AG04449 (cell line): ENCODE measurements at regions not wholly inside any gene's neighbourhood (a gene's known extent, or its start where the extent isn't known, plus 50 kb on each side); places are given as distances from the start of the nearest gene placed in this dataset.

Source experiments
- CTCF ChIA-PET: fragments of 350-600 bp; formaldehyde crosslinking; extraction: SDS; loops from one replicate; lab custom pipeline; 2021; ENCODE audit warnings: antibody characterized with exemption; lab: Yijun Ruan, JAX
- POLR2A ChIA-PET: fragments of 400-600, 350-600 bp; formaldehyde crosslinking; extraction: SDS; loops from one replicate; lab custom pipeline; 2020; ENCODE audit warnings: antibody characterized with exemption, inconsistent platforms; lab: Yijun Ruan, JAX
- DNase-seq: peaks from one replicate; pipeline ENCODE4 v3.0.0-alpha.2; 2010; ENCODE audit warnings: low read depth, low spot score
- H3K4me3 ChIP-seq: 2 replicates; pipeline ENCODE4 v1.5.1; 2011; ENCODE audit warnings: low read depth, mild to moderate bottlenecking, control low read depth, low read length
- TF ChIP-seq, protein P1 (sequence below): IDR thresholded peaks from one replicate; pipeline ENCODE4 v1.5.1; 2011; ENCODE audit warnings: mild to moderate bottlenecking, moderate library complexity, low read length, control low read depth, inconsistent platforms; ENCODE audit not compliant: insufficient read depth; ENCODE audit errors: missing control alignments

DNA sequence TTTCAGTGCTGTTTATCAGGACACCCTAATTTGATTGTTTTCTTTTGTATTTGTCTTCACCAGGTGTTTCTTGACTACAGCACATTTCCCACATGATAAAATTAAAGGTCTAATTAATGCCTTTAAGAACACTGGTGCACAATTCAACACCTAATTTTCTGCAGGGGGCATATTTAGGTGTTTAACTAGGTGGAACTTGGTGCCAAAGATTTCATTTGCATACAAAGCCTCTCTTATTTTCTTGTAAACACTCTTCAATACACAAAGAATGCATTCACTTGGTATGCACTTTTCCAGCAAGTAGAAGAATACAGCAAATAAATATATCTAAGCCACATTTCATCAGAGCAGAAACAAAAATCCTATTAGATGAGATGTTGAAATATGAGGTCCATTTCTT, 646.2 kb upstream of the FOXG1 start:
- no peak overlapping the region for H3K4me3 ChIP-seq
- DNase-seq: no peak
- CTCF ChIA-PET: no interaction called here
- POLR2A ChIA-PET: no interaction called here
- TF ChIP-seq, protein P1, sequence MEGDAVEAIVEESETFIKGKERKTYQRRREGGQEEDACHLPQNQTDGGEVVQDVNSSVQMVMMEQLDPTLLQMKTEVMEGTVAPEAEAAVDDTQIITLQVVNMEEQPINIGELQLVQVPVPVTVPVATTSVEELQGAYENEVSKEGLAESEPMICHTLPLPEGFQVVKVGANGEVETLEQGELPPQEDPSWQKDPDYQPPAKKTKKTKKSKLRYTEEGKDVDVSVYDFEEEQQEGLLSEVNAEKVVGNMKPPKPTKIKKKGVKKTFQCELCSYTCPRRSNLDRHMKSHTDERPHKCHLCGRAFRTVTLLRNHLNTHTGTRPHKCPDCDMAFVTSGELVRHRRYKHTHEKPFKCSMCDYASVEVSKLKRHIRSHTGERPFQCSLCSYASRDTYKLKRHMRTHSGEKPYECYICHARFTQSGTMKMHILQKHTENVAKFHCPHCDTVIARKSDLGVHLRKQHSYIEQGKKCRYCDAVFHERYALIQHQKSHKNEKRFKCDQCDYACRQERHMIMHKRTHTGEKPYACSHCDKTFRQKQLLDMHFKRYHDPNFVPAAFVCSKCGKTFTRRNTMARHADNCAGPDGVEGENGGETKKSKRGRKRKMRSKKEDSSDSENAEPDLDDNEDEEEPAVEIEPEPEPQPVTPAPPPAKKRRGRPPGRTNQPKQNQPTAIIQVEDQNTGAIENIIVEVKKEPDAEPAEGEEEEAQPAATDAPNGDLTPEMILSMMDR: no peak

DNA sequence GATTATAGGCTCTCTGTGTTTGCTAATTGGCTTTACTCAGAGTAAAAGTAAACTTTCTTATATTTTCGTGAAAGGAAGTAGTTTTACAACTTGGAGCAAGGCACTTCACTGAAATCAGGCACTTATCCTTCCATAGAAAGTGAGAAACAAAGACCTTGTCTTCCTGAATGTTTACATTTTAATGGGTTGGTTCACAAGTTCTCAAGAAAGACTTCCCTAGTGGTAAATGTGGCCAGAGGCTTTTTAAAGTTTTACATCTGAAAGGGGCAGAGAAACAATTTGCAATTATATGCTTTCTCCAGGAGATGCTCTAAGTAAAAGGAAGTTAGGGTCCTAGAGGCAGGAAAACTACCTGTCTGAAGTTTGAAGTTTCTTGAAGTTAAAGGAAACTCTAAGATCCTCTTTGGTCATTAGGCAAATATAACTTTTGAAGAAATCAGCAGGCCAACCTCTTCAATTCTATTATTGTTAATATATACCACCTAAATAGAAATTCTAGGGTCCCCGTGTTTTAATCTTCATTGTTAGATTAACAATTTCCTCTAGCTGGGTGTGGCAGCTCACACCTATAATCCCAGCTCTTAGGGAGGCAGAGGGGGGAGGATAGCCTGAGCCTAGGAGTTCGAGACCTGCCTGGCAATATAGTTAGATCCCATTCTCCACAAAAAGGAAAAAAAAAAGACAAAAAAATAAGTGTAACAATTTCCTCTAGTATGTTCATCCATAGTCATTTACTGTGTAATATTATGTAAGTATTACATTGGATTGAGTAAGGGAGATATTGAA, 644.9 kb upstream of the FOXG1 start:
- TF ChIP-seq, protein P1: no peak
- DNase-seq: no peak
- H3K4me3 ChIP-seq: no peak overlapping the region
- ChIA-PET POLR2A (no interaction called here), CTCF (no interaction called here)

DNA sequence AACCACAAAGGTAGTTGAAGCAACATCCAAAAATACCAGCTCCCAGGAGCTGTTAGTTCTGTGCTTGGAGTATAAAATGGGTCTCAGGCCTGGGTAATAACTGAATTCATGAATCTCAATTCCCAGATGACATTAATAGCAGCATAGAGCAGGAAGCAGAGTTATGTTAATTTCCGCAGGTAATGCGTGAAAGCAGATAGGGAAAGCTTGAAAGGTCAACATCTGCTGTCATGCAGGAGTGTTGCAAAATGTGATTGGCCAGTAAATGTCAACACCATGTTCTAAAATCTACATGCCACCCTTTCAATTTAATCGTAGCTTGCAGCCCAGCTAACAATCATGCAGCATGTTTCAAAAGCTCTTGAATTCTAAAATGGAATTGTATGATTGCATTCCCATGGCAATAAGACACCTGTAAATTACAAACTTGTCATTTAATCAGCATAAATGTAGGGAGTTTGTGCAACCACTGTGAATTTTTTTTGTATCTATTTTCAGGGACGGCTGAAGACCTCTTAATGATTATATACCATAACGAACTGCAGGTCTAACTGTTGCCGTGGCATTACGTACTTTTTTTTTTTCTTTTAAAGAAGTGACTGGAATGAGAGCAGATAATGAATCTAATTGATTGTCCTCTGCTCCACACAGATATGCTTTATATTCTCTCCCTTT, 635.8 kb upstream of the FOXG1 start:
- TF ChIP-seq, protein P1: no peak
- CTCF ChIA-PET: no interaction called here
- POLR2A ChIA-PET: no interaction called here
- no peak overlapping the region for H3K4me3 ChIP-seq
- DNase-seq: no peak

DNA sequence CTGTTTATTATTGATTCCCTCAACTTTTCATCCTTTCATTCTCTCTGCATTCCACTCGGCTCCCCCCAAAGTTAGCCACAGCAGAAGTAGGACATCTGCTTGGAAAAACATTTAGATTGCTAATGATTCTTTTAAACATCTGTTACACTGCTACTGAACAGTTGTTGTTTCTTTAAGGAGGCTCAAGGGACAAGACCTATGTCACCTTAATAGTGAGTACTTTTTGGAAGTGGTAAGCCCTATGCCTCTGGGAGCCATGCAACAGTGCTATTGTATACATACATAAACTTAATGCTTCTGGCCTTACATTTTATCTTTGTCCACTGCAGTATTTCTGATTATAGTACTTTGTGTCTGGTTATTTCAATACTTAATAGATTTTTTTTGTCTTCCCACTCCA, 628.2 kb upstream of the FOXG1 start:
- POLR2A ChIA-PET: no interaction called here
- CTCF ChIA-PET: no interaction called here

DNA sequence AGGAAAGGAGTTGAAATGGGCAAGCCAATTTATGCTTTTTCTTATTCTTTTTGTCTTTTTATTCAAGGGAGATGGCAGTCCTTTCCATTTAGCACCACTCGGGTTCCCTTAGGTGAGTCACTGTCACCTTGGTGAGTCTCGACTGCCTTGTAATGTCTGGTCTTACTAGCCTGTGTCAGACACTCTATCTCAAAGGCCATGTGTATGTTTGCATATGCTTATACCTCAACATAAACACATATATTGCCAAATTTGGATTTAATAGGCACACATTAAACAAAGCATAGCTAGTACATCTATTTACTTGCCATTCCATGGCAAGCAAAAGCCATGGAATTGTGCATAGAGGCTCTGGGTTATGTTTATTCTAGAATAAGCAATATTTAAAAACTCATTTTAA, 624.9 kb upstream of the FOXG1 start:
- TF ChIP-seq, protein P1: no peak
- no peak for DNase-seq
- POLR2A ChIA-PET: no interaction called here
- CTCF ChIA-PET: no interaction called here
- H3K4me3 ChIP-seq: no peak overlapping the region

More for the DNA sequence above, 628.2 kb upstream of the FOXG1 start:
- H3K4me3 ChIP-seq: no peak overlapping the region
- TF ChIP-seq, protein P1: no peak
- no peak for DNase-seq

DNA sequence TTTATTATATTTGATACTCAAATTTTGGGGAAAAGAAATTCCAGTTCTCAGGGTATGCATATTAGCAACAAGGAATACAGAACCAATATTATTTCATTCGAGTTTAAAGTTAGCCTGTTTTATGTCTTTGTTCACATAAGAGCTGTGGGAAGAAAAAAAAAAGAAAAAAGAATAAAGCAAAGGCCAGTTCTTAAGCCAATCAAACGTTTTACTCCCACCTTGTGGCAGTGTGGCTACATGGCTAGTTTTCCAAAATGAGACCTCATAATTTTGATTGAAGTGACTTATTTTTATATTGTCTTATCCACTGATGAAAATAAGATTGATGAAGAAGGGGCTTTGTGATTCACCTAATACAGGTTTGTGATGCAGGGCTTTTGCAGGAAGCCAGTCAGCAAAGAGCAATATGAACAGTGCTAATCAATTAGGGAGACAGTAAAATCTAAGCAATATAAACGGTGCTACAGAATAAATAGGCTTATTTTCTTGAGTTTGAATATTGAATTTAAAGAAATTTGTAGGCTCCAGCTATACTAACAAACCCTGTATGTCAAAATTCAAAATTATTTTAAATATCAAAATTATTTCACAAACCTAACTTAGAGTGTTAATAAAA, 624.1 kb upstream of the FOXG1 start:
- POLR2A ChIA-PET: no interaction called here
- CTCF ChIA-PET: no interaction called here
- TF ChIP-seq, protein P1: no peak
- no peak overlapping the region for H3K4me3 ChIP-seq
- DNase-seq: no peak
